Uterus (tissue), 2 donors: ENCODE measurements at regions not wholly inside any gene's neighbourhood (a gene's known extent, or its start where the extent isn't known, plus 50 kb on each side); places are given as distances from the start of the nearest gene placed in this dataset.

ENCODE experiments used
- CTCF ChIP-seq, 4 experiments: fragments of 200-600 bp in 2 of 4; fragments of 450-650 bp in 2 of 4; sonication (generic) in 2 of 4; IDR thresholded peaks; one replicate each; pipeline ENCODE4 v1.5.1; 2016 to 2019; ENCODE audit warnings: antibody characterized with exemption in 4 of 4, mild to moderate bottlenecking in 2 of 4, moderate library complexity in 1 of 4
- POLR2A ChIP-seq, 2 donors: fragments of 450-650 bp; IDR thresholded peaks; one replicate each; pipeline ENCODE4 v1.6.1; 2016; ENCODE audit warnings: antibody characterized with exemption in 2 of 2, mild to moderate bottlenecking in 1 of 2, moderate library complexity in 1 of 2

GRCh38 chr12:114479831-114480230 lies 73.9 kb upstream of the TBX5 start:
- TF ChIP-seq CTCF (IDR thresholded peaks at IDR 0.05) (no peak), POLR2A (IDR thresholded peaks at IDR 0.05) (no peak)
